ENCODE measurements at regions not wholly inside any gene's neighbourhood (a gene's known extent, or its start where the extent isn't known, plus 50 kb on each side); places are given as distances from the start of the nearest gene placed in this dataset.

- POLR2A ChIA-PET = no interaction called here
- H3K27me3 Mint-ChIP-seq = peaks cover 11% of the 10 kb centered on the region
- CTCF ChIA-PET = no interaction called here
These were observed 323.3 kb downstream of the TRIB2 start for GRCh38 chr2:13040043-13040442.

GRCh38 chr2:13046557-13047165 lies 329.9 kb downstream of the TRIB2 start:
- POLR2A ChIA-PET = interaction anchor here (0.7 kb wide), 1 partner anchor 1511 kb away, joined by 3 read pairs; no protein-coding TSS in a partner anchor
- CTCF ChIA-PET = no interaction called here
- no peaks in the 10 kb centered on the region for H3K36me3 Mint-ChIP-seq (ENCODE audit: low read depth)
- no peaks in the 10 kb centered on the region for H3K4me1 Mint-ChIP-seq
- H3K27me3 Mint-ChIP-seq = peaks cover 11% of the 10 kb centered on the region
- H3K9me3 Mint-ChIP-seq = no peaks in the 10 kb centered on the region
- no peak for DNase-seq
- no peak overlapping the region for H3K27ac Mint-ChIP-seq
- H3K4me3 Mint-ChIP-seq = no peak overlapping the region

More at GRCh38 chr2:13040043-13040442, 323.3 kb downstream of the TRIB2 start:
- Mint-ChIP-seq H3K4me1 (no peaks in the 10 kb centered on the region), H3K9me3 (no peaks in the 10 kb centered on the region), H3K4me3 (no peak overlapping the region), H3K36me3 (ENCODE audit: low read depth) (no peaks in the 10 kb centered on the region), H3K27ac (no peak overlapping the region)
- no peak for DNase-seq

- no peaks in the 10 kb centered on the region for H3K36me3 Mint-ChIP-seq (ENCODE audit: low read depth)
- H3K27me3 Mint-ChIP-seq = peaks cover 10% of the 10 kb centered on the region
- no peak overlapping the region for H3K27ac Mint-ChIP-seq
- no peak overlapping the region for H3K4me3 Mint-ChIP-seq
- ChIA-PET POLR2A (interaction anchor here (0.5 kb wide), 1 partner anchor 73 kb away, joined by 3 read pairs; no protein-coding TSS in a partner anchor), CTCF (no interaction called here)
- H3K9me3 Mint-ChIP-seq = no peaks in the 10 kb centered on the region
- DNase-seq = no peak
- H3K4me1 Mint-ChIP-seq = no peaks in the 10 kb centered on the region
These were observed 334.0 kb downstream of the TRIB2 start for GRCh38 chr2:13050764-13051163.

- Mint-ChIP-seq H3K9me3 (no peaks in the 10 kb centered on the region), H3K27ac (no peak overlapping the region), H3K27me3 (peaks cover 10% of the 10 kb centered on the region), H3K36me3 (ENCODE audit: low read depth) (no peaks in the 10 kb centered on the region), H3K4me1 (no peaks in the 10 kb centered on the region), H3K4me3 (no peak overlapping the region)
- CTCF ChIA-PET = no interaction called here
- DNase-seq = no peak
- POLR2A ChIA-PET = no interaction called here
These were observed 335.8 kb downstream of the TRIB2 start for GRCh38 chr2:13052547-13052946.

- DNase-seq = no peak
- ChIA-PET POLR2A (no interaction called here), CTCF (no interaction called here)
- no peaks in the 10 kb centered on the region for H3K36me3 Mint-ChIP-seq (ENCODE audit: low read depth)
- no peak overlapping the region for H3K4me3 Mint-ChIP-seq
- no peaks in the 10 kb centered on the region for H3K9me3 Mint-ChIP-seq
- peaks cover 5% of the 10 kb centered on the region for H3K27me3 Mint-ChIP-seq
- H3K4me1 Mint-ChIP-seq = no peaks in the 10 kb centered on the region
- no peak overlapping the region for H3K27ac Mint-ChIP-seq
These were observed 339.6 kb downstream of the TRIB2 start for GRCh38 chr2:13056259-13056843.

- Mint-ChIP-seq H3K36me3 (ENCODE audit: low read depth) (no peaks in the 10 kb centered on the region), H3K9me3 (no peaks in the 10 kb centered on the region), H3K27me3 (peaks cover 4% of the 10 kb centered on the region), H3K4me3 (no peak overlapping the region), H3K27ac (no peak overlapping the region), H3K4me1 (no peaks in the 10 kb centered on the region)
- POLR2A ChIA-PET = no interaction called here
- DNase-seq = no peak
- CTCF ChIA-PET = no interaction called here
These were observed 340.9 kb downstream of the TRIB2 start for GRCh38 chr2:13057671-13058070.

GRCh38 chr2:13066676-13067075 lies 349.9 kb downstream of the TRIB2 start:
- no peak overlapping the region for H3K27ac Mint-ChIP-seq
- H3K4me3 Mint-ChIP-seq = no peak overlapping the region
- H3K36me3 Mint-ChIP-seq (ENCODE audit: low read depth) = no peaks in the 10 kb centered on the region
- H3K4me1 Mint-ChIP-seq = no peaks in the 10 kb centered on the region
- peaks cover 3% of the 10 kb centered on the region for H3K27me3 Mint-ChIP-seq
- POLR2A ChIA-PET = no interaction called here
- no peaks in the 10 kb centered on the region for H3K9me3 Mint-ChIP-seq
- CTCF ChIA-PET = no interaction called here
- DNase-seq = no peak

- Mint-ChIP-seq H3K9me3 (no peaks in the 10 kb centered on the region), H3K4me3 (no peak overlapping the region), H3K27me3 (peaks cover 3% of the 10 kb centered on the region), H3K27ac (no peak overlapping the region), H3K4me1 (no peaks in the 10 kb centered on the region), H3K36me3 (ENCODE audit: low read depth) (no peaks in the 10 kb centered on the region)
- DNase-seq = no peak
- ChIA-PET POLR2A (no interaction called here), CTCF (no interaction called here)
These were observed 350.8 kb downstream of the TRIB2 start for GRCh38 chr2:13067508-13067907.

- Mint-ChIP-seq H3K27ac (no peak overlapping the region), H3K4me3 (no peak overlapping the region), H3K27me3 (no peaks in the 10 kb centered on the region), H3K9me3 (no peaks in the 10 kb centered on the region), H3K4me1 (no peaks in the 10 kb centered on the region), H3K36me3 (ENCODE audit: low read depth) (no peaks in the 10 kb centered on the region)
- no peak for DNase-seq
- ChIA-PET CTCF (no interaction called here), POLR2A (no interaction called here)
These were observed 373.2 kb downstream of the TRIB2 start for GRCh38 chr2:13089971-13090370.

- ChIA-PET POLR2A (no interaction called here), CTCF (no interaction called here)
- H3K9me3 Mint-ChIP-seq = no peaks in the 10 kb centered on the region
- DNase-seq = no peak
- H3K36me3 Mint-ChIP-seq (ENCODE audit: low read depth) = no peaks in the 10 kb centered on the region
- H3K4me3 Mint-ChIP-seq = no peak overlapping the region
- no peaks in the 10 kb centered on the region for H3K27me3 Mint-ChIP-seq
- H3K27ac Mint-ChIP-seq = no peak overlapping the region
- H3K4me1 Mint-ChIP-seq = no peaks in the 10 kb centered on the region
These were observed 374.7 kb downstream of the TRIB2 start for GRCh38 chr2:13091455-13091854.

GRCh38 chr2:13091861-13092378 lies 375.2 kb downstream of the TRIB2 start:
- no peaks in the 10 kb centered on the region for H3K9me3 Mint-ChIP-seq
- CTCF ChIA-PET = no interaction called here
- H3K27me3 Mint-ChIP-seq = no peaks in the 10 kb centered on the region
- H3K36me3 Mint-ChIP-seq (ENCODE audit: low read depth) = no peaks in the 10 kb centered on the region
- POLR2A ChIA-PET = no interaction called here
- H3K4me1 Mint-ChIP-seq = no peaks in the 10 kb centered on the region
- H3K4me3 Mint-ChIP-seq = no peak overlapping the region
- DNase-seq = no peak
- no peak overlapping the region for H3K27ac Mint-ChIP-seq

- CTCF ChIA-PET = no interaction called here
- Mint-ChIP-seq H3K27ac (no peak overlapping the region), H3K27me3 (peaks cover 3% of the 10 kb centered on the region), H3K9me3 (no peaks in the 10 kb centered on the region), H3K4me1 (no peaks in the 10 kb centered on the region), H3K4me3 (no peak overlapping the region), H3K36me3 (ENCODE audit: low read depth) (no peaks in the 10 kb centered on the region)
- POLR2A ChIA-PET = no interaction called here
- no peak for DNase-seq
These were observed 376.8 kb downstream of the TRIB2 start for GRCh38 chr2:13093416-13093991.

GRCh38 chr2:13102397-13103063 lies 385.8 kb downstream of the TRIB2 start:
- ChIA-PET CTCF (no interaction called here), POLR2A (no interaction called here)
- Mint-ChIP-seq H3K36me3 (ENCODE audit: low read depth) (no peaks in the 10 kb centered on the region), H3K4me3 (no peak overlapping the region), H3K27me3 (peaks cover 1% of the 10 kb centered on the region), H3K4me1 (no peaks in the 10 kb centered on the region), H3K9me3 (no peaks in the 10 kb centered on the region), H3K27ac (no peak overlapping the region)
- DNase-seq = no peak

Measured in activated CD4-positive, alpha-beta T cell treated with anti-CD3 and anti-CD28 coated beads, Interleukin-2, amount 10 ng/mL, durations not matched to agents 7 days and 5 days (primary cell).